Neural cell (in vitro differentiated cells): ENCODE measurements at regions not wholly inside any gene's neighbourhood (a gene's known extent, or its start where the extent isn't known, plus 50 kb on each side); places are given as distances from the start of the nearest gene placed in this dataset.

Experiments used
- EP300 ChIP-seq: fragments of 450-650 bp; conservative IDR thresholded peaks from 2 replicates; pipeline ENCODE4 v1.6.1; 2014; ENCODE audit warnings: antibody characterized with exemption, mild to moderate bottlenecking, moderate library complexity; ENCODE audit not compliant: poor library complexity, severe bottlenecking
- EZH2 ChIP-seq: fragments of 200-600, 300-800 bp; shearing (Covaris generic), sonication (generic); IDR thresholded peaks from 2 replicates; pipeline ENCODE4 v1.6.1; 2014; ENCODE audit warnings: antibody characterized with exemption, low read length, borderline replicate concordance, mild to moderate bottlenecking; ENCODE audit not compliant: insufficient read depth, poor library complexity, severe bottlenecking
- MXI1 ChIP-seq: fragments of 450-650 bp; conservative IDR thresholded peaks from 2 replicates; pipeline ENCODE4 v1.6.1; 2014; ENCODE audit warnings: antibody characterized with exemption, mild to moderate bottlenecking; ENCODE audit not compliant: poor library complexity, severe bottlenecking
- POLR2AphosphoS5 ChIP-seq: IDR thresholded peaks from 2 replicates; pipeline ENCODE4 v1.6.1; 2012
- SMC3 ChIP-seq: fragments of 450-650 bp; conservative IDR thresholded peaks from 2 replicates; pipeline ENCODE4 v1.6.1; 2014; ENCODE audit warnings: antibody characterized with exemption, mild to moderate bottlenecking, moderate library complexity; ENCODE audit not compliant: poor library complexity
- TAF1 ChIP-seq: IDR thresholded peaks from 2 replicates; pipeline ENCODE4 v1.6.1; 2012; ENCODE audit warnings: low read depth
- TF ChIP-seq, protein P1 (sequence below): fragments of 450-650 bp; IDR thresholded peaks from 2 replicates; pipeline ENCODE4 v1.5.1; 2014; ENCODE audit warnings: antibody characterized with exemption, mild to moderate bottlenecking, moderate library complexity; ENCODE audit not compliant: poor library complexity, severe bottlenecking
- TF ChIP-seq, protein P2 (sequence below): IDR thresholded peaks from 2 replicates; pipeline ENCODE4 v1.6.1; 2012; ENCODE audit warnings: borderline replicate concordance

DNA sequence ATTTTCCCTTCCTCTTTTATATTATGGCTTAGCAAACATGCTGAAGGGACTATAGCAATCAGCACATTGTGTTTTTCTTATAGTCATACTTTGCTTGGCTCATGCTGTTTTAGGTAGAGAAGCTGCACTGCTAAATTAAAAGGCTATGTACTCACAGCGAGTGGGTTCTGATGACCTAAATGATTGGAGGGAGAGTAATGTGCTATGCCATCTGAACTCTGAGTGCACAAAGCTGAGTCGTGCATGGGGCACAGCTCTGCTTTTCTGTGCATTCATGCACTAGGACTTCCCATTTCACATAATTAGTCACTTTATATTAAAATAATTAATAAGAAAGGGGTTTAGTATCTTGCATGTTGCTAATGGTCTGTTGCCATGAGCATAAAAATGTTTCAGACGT lies 132.7 kb upstream of the ADGRL3 start:
- TF ChIP-seq, protein P1, sequence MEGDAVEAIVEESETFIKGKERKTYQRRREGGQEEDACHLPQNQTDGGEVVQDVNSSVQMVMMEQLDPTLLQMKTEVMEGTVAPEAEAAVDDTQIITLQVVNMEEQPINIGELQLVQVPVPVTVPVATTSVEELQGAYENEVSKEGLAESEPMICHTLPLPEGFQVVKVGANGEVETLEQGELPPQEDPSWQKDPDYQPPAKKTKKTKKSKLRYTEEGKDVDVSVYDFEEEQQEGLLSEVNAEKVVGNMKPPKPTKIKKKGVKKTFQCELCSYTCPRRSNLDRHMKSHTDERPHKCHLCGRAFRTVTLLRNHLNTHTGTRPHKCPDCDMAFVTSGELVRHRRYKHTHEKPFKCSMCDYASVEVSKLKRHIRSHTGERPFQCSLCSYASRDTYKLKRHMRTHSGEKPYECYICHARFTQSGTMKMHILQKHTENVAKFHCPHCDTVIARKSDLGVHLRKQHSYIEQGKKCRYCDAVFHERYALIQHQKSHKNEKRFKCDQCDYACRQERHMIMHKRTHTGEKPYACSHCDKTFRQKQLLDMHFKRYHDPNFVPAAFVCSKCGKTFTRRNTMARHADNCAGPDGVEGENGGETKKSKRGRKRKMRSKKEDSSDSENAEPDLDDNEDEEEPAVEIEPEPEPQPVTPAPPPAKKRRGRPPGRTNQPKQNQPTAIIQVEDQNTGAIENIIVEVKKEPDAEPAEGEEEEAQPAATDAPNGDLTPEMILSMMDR, result no peak
- no peak for TF ChIP-seq EZH2
- TF ChIP-seq MXI1, result no peak
- no peak for TF ChIP-seq TAF1
- TF ChIP-seq EP300, result no peak
- no peak for TF ChIP-seq POLR2AphosphoS5
- no peak for TF ChIP-seq SMC3
- TF ChIP-seq, protein P2, sequence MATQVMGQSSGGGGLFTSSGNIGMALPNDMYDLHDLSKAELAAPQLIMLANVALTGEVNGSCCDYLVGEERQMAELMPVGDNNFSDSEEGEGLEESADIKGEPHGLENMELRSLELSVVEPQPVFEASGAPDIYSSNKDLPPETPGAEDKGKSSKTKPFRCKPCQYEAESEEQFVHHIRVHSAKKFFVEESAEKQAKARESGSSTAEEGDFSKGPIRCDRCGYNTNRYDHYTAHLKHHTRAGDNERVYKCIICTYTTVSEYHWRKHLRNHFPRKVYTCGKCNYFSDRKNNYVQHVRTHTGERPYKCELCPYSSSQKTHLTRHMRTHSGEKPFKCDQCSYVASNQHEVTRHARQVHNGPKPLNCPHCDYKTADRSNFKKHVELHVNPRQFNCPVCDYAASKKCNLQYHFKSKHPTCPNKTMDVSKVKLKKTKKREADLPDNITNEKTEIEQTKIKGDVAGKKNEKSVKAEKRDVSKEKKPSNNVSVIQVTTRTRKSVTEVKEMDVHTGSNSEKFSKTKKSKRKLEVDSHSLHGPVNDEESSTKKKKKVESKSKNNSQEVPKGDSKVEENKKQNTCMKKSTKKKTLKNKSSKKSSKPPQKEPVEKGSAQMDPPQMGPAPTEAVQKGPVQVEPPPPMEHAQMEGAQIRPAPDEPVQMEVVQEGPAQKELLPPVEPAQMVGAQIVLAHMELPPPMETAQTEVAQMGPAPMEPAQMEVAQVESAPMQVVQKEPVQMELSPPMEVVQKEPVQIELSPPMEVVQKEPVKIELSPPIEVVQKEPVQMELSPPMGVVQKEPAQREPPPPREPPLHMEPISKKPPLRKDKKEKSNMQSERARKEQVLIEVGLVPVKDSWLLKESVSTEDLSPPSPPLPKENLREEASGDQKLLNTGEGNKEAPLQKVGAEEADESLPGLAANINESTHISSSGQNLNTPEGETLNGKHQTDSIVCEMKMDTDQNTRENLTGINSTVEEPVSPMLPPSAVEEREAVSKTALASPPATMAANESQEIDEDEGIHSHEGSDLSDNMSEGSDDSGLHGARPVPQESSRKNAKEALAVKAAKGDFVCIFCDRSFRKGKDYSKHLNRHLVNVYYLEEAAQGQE, result no peak
